Skin epidermis (tissue), 12 donors: ENCODE measurements at regions not wholly inside any gene's neighbourhood (a gene's known extent, or its start where the extent isn't known, plus 50 kb on each side); places are given as distances from the start of the nearest gene placed in this dataset.
"Not testable (repeated sequence)": the region's sequence is repeated elsewhere in the genome, so short reads cannot be mapped to it uniquely, and the experiment has no call there.

Experiments used
- H3K27ac ChIP-seq, 21 experiments: fragments of 200-600 bp; sonication (generic) in 11 of 21; one replicate each; pipeline ENCODE4 v1.5.0; 2020; ENCODE audit warnings: mild to moderate bottlenecking in 3 of 21, inconsistent platforms in 2 of 21, moderate library complexity in 2 of 21
- H3K4me3 ChIP-seq, 7 experiments: fragments of 200-600 bp; sonication (generic) in 2 of 7; one replicate each; pipeline ENCODE4 v1.5.0; 2020; ENCODE audit warnings: inconsistent platforms in 2 of 7, mild to moderate bottlenecking in 2 of 7, moderate library complexity in 1 of 7

- H3K4me3 ChIP-seq, result no peak overlapping the region
- H3K27ac ChIP-seq, result no peak overlapping the region
Measured at GRCh38 chr3:88863196-88863595, 244.2 kb upstream of the EPHA3 start.

DNA sequence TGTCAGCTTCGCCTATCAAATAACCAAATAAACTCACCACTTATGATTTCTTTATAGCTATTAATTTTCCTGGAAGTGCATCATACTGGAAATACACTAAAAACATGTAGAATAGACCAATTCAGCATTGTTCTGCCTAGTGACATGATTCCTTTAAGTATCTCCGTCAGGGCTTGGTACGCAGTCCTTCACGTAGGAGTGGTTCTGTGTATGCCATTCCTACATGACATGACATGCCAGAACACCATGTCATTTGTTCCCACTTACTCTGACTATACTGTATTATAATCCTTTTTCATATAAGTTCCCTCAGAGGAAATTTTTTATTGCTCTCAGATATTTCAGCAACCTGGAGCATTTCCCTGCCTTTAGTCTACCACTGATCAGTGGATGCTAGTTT is 230.7 kb upstream of the EPHA3 start:
- Histone ChIP-seq H3K4me3 (no peak overlapping the region), H3K27ac (no peak overlapping the region)

DNA sequence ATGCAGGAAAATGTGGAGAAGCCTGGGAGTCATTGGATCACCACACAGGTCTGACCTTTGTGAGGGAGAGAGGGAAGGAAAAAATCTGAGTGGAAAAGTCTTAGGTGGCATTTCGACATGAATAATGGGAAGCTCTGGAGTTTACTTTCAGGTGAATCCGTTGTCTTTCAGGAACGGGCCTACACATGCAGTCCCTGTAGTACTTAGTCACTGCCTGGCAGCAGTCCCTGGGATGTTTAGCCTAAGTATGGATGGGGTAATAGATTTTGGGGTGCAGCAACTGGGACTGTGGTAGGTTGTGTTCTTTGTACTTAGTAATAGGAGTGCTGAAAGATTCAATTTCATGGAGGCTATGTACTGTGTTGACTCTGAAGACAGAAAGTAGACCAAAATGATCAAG is 227.5 kb upstream of the EPHA3 start:
- Histone ChIP-seq H3K27ac (no peak overlapping the region), H3K4me3 (no peak overlapping the region)

DNA sequence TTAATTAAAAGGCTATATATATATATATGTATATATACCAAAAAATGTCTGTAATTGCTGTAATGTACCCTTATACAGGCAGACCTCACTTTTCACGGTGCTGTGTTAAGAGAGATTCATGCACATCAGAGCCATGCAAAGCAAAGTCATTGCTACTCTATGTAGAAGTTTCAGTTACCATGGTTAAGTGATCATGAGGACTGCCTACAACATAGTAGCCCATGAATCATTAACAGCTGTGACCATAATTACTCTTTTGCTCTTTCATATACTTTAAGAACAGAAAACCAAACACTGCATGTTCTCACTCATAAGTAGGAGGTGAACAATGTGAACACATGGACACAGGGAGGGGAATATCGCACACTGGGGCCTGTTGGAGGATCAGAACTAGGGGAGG is 225.3 kb upstream of the EPHA3 start:
- Histone ChIP-seq H3K27ac (no peak overlapping the region), H3K4me3 (no peak overlapping the region)

DNA sequence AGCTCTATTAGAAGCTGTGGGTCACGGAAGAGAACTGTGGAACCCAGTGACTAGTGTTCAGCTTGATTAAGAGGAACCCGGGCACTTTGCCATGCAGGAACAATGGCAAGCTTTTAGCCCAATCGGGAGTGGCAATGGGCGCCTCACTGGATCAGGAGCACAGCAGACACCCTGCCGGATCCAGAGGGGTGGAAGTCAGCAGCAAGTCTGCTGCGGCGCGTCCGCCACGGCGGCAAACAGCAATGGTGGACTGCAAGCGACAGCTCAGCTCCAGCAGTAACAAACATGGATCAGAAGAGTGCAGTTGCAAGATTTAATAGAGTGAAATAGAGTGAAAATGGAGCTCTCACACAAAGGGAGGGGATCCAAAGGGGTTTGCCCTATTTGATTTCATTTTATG is 220.8 kb upstream of the EPHA3 start:
- not testable (repeated sequence) for H3K4me3 ChIP-seq, H3K27ac ChIP-seq

DNA sequence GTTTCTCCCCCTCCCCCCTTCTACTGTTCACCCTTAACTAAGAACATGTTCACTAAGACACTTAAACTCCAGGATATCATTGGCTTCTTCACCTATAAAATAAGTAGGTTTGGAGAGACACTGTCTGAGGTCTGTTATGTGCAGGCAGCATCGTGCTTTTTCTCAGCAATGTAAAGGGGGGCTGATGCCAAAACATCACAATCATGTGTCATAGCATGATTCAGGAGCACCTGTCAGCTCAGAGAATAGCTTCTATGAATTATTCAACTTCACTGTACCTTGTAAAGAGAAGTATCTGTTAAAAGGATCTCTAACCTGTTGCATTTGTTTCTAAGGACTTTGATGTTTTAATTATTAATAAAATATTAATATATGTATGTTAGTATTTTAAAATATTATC is 211.4 kb upstream of the EPHA3 start:
- H3K4me3 ChIP-seq, result no peak overlapping the region
- no peak overlapping the region for H3K27ac ChIP-seq

DNA sequence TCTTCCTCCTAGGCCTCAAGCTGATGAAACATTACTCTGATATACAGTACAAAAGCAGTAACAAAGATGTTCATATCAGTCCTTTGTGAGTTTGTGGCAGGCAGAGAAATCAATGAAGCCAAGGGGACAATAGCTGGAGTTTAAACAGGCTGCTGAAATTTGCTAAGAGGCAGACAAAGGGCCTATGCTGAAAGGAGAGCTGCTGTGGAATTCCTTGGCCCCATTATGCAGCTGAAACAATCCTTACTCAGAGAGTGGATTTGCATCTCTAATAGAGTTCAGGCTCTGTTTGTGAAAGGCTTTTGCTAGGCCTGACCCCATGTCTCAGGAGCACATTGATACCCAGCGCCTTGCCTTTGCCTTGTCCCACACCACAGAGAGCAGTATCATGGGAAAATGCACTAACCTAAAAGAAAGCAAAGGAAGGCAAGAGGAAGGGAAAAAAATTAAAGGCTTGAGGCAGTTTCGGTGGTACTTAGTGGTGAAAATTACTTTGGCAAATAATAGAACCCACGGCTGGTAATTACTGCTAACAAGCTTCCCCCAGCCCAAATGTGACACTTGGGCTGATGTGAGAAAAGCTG is 195.0 kb upstream of the EPHA3 start:
- H3K4me3 ChIP-seq, result no peak overlapping the region
- H3K27ac ChIP-seq, result no peak overlapping the region

GRCh38 chr3:88918841-88919240 is 188.6 kb upstream of the EPHA3 start:
- H3K27ac ChIP-seq, result no peak overlapping the region
- H3K4me3 ChIP-seq, result no peak overlapping the region

DNA sequence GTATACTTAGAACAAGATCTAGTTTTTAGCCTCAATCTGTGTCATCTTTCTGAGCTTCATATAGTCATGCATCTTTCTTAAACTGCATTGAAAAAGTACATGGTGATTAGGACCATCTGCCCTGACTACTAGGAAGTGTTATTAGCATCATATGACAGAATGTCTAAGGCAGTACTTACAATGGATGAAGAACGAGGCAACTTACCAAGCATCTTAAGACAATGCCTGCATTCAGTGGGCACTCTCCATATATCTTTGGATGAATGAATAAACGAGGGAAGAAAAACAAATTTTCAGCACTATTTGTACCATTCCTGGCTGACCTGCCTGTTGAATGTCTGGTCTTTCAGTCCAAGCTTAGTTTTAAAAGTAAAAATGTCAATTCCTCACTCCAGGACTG is 185.4 kb upstream of the EPHA3 start:
- no peak overlapping the region for H3K27ac ChIP-seq
- no peak overlapping the region for H3K4me3 ChIP-seq

DNA sequence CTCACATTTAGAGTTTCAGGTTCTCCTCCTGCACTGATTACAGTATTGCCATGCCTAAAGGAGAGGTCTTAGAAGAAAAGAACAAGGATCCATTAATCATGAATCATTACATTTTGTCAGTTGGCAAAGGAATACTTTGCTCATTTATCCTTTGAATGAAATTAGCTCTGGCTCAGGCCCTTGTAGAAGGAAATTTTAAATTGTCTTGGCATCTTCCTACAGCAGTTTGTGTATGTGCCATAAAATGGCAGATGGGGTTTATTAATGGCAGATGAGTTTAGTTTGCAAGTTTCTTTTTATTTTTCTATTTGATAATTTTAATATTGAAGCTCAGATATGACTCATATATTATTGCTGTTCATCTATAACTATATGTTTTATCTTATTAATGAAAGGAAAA is 181.2 kb upstream of the EPHA3 start:
- no peak overlapping the region for H3K4me3 ChIP-seq
- H3K27ac ChIP-seq, result no peak overlapping the region

GRCh38 chr3:88930611-88931010 is 176.8 kb upstream of the EPHA3 start:
- H3K4me3 ChIP-seq, result no peak overlapping the region
- H3K27ac ChIP-seq, result no peak overlapping the region

DNA sequence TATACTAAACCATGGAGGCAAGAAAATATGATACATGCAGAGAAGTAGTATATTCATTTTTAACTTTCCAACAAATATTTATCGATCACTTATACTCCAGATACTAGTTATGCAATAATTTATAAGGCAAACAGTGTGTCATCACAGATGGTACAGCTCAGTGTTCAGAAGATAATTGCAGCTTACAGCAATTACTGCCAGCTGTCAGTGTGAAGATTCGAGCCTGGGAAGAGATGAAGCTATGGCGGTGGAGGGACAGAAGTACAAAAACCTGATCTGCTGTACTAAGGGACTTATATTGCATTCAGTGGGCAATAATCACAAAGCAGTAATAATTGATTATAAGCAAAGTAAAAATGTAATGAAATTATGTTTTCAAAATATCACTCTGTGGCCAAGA is 170.6 kb upstream of the EPHA3 start:
- H3K4me3 ChIP-seq, result no peak overlapping the region
- H3K27ac ChIP-seq, result no peak overlapping the region

DNA sequence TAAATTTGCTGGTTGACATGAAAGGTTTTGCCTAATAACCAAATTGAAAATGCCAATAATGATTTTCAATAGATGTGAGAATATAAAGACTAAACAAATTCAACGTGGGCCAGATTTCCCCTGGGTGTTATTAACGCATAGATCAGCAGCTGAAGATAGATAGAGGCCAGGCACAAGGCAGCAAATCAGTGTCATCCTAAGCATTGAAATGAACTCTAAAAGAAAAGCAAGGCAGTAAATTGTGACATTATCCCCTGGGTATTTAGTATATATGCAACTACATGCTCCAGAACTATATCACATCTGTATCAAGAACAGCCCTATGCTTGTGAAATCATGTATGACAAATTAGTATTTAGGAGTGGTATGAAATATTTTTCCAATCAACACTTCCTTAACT is 167.1 kb upstream of the EPHA3 start:
- Histone ChIP-seq H3K4me3 (no peak overlapping the region), H3K27ac (no peak overlapping the region)

- H3K27ac ChIP-seq, result no peak overlapping the region
- no peak overlapping the region for H3K4me3 ChIP-seq
Measured at GRCh38 chr3:88947013-88947412, 160.4 kb upstream of the EPHA3 start.

GRCh38 chr3:88954853-88955252 is 152.6 kb upstream of the EPHA3 start:
- Histone ChIP-seq H3K27ac (no peak overlapping the region), H3K4me3 (no peak overlapping the region)

GRCh38 chr3:88955274-88955673 is 152.1 kb upstream of the EPHA3 start:
- Histone ChIP-seq H3K27ac (no peak overlapping the region), H3K4me3 (no peak overlapping the region)

DNA sequence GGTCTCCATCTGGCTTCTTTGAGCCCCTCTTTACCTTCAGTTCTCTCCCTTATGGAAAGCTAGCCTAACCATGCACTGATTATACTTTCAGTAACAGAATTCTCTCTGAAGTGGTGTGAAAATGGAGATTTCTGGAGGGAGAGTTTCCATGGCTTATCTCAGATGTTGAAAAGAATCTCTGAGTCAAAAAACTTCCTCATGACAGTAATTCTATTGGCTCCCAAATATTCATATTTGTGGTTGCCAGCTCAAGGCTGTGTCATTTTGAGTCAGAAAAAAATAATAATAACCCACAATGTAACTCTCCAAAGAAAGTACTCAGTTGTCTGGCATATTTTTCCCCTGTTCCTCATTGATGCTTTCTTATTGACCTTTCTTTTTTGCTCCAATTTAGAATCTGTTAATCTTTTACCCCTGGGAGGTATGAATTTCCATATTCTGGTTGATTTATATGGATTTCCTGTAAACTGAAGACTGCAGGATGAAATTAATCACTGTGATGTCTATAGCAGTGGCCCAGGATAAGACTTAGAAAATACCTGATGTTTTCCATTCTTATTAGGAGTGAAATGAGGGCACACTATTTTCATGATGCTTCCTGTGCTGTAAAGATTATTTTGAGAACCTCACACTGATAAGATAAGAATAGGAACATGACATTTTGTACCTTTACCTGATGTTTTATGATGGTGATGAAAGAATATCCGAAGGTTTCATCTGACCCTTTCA is 149.5 kb upstream of the EPHA3 start:
- Histone ChIP-seq H3K4me3 (no peak overlapping the region), H3K27ac (peak overlapping the region in 3 of 21 experiments; percentile 41 to 69 (median 66))

DNA sequence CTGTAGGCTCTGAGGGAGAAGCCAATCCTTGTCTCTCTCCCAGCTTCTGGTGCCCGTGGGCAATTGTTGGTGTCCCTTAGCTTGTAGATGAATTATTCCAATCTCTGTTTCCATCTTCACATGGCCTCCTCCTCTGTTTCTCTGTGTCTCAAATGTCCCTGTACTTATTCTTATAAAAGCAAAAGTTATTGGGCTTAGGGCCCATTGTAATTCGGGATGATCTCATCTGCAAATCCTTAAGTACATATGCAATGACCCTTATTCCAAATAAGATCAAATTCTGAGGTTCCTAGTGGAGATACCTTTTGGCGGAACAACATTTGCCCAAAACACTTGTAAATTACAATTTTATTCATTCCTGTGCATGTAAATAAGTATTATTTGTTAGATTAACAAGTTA is 147.4 kb upstream of the EPHA3 start:
- Histone ChIP-seq H3K4me3 (no peak overlapping the region), H3K27ac (no peak overlapping the region)

DNA sequence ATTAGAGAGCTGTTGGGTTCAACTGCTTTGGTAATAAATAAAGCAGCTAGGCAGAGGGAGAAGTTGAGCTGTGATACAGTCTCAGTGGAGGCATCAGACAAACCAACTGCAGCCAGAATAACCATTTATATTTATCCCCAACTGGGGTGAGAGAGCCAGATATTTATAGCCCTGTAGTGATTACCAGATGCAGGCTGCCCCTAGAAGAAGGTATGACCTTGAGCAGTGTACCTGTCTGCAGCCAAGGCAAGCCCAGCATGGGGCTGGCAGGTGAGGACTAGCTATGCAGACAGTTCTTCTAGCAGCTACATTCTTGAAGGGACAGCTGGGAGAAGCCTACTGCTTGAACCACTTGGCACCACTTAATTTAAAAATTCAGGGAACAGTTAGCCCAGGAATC is 144.4 kb upstream of the EPHA3 start:
- no peak overlapping the region for H3K27ac ChIP-seq
- H3K4me3 ChIP-seq, result no peak overlapping the region

DNA sequence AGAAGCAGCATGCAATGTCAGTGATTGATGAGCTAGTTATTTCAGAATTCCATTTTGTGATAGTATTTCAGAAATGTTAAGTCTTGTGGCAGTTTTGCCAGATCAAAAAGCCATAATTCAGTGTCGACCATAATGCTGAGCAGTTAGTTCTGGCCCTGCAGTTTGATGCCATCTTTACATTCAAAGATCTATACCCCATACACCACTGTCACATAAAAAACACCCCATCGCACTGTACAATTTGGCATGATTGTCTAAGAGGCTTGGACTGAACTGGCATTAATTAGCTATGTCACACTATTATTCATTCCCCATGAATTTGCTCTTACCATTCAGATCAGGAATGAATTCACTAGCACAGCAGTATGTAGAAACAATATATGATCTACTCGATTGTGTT is 127.7 kb upstream of the EPHA3 start:
- Histone ChIP-seq H3K27ac (no peak overlapping the region), H3K4me3 (no peak overlapping the region)

- no peak overlapping the region for H3K27ac ChIP-seq
Measured at GRCh38 chr3:88983458-88983857, 124.0 kb upstream of the EPHA3 start.

DNA sequence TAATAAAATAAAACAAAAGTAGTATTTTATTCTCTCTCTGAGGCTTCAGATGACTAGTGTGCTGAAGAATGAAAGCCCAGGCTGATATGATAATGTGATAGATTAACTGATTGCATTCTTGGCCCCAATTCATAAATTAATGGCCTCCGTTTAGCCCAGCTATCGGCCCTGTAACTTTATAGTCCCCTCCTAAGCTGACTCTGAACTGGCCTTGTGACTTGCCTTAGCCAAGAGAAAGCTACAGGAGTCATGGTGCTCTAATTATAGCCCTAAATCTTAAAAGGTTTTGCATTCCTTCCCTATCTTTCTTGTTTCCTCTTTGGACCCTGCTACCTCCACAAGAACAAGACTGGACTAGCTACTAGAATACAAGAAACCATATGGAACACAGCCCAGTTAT is 123.2 kb upstream of the EPHA3 start:
- Histone ChIP-seq H3K27ac (no peak overlapping the region), H3K4me3 (no peak overlapping the region)

More at GRCh38 chr3:88983458-88983857, 124.0 kb upstream of the EPHA3 start:
- H3K4me3 ChIP-seq, result no peak overlapping the region
